Hepatocyte (in vitro differentiated cells): ENCODE measurements at regions not wholly inside any gene's neighbourhood (a gene's known extent, or its start where the extent isn't known, plus 50 kb on each side); places are given as distances from the start of the nearest gene placed in this dataset.

Experiments
- DNase-seq: peaks from one replicate; pipeline ENCODE4 v3.0.0-alpha.2; 2016; ENCODE audit warnings: low spot score
- H2AFZ ChIP-seq: fragments of 200-600 bp; sonication (generic); 2 replicates; pipeline ENCODE4 v1.6.0; 2016; ENCODE audit warnings: antibody characterized with exemption, mild to moderate bottlenecking
- H3K27ac ChIP-seq: fragments of 200-600 bp; sonication (generic); 2 replicates; pipeline ENCODE4 v1.5.1; 2016; ENCODE audit warnings: mild to moderate bottlenecking
- H3K27me3 ChIP-seq: fragments of 200-600 bp; sonication (generic); 2 replicates; pipeline ENCODE4 v1.6.1; 2016
- H3K36me3 ChIP-seq: fragments of 200-600 bp; sonication (generic); replicated peaks from 2 replicates; pipeline ENCODE4 v1.5.1; 2016; ENCODE audit warnings: low read depth; ENCODE audit not compliant: insufficient read depth
- H3K4me1 ChIP-seq: fragments of 200-600 bp; sonication (generic); 2 replicates; pipeline ENCODE4 v1.5.1; 2016; ENCODE audit warnings: mild to moderate bottlenecking, moderate library complexity; ENCODE audit not compliant: insufficient read depth
- H3K4me2 ChIP-seq: fragments of 200-600 bp; sonication (generic); 2 replicates; pipeline ENCODE4 v1.6.0; 2016
- H3K4me3 ChIP-seq: fragments of 200-600 bp; sonication (generic); 2 replicates; pipeline ENCODE4 v1.5.1; 2016; ENCODE audit warnings: mild to moderate bottlenecking
- H3K79me2 ChIP-seq: fragments of 200-600 bp; sonication (generic); 2 replicates; pipeline ENCODE4 v1.6.0; 2017; ENCODE audit warnings: mild to moderate bottlenecking
- H3K9me2 ChIP-seq: fragments of 200-600 bp; sonication (generic); replicated peaks from 2 replicates; pipeline ENCODE4 v1.6.0; 2017; ENCODE audit warnings: mild to moderate bottlenecking; ENCODE audit not compliant: insufficient read depth
- H3K9me3 ChIP-seq: fragments of 200-600 bp; sonication (generic); 2 replicates; pipeline ENCODE4 v1.5.1; 2016; ENCODE audit warnings: low read depth, mild to moderate bottlenecking
- H4K20me1 ChIP-seq: fragments of 200-600 bp; sonication (generic); 2 replicates; pipeline ENCODE4 v1.6.0; 2016; ENCODE audit warnings: mild to moderate bottlenecking; ENCODE audit not compliant: insufficient read depth, poor library complexity, severe bottlenecking
- CTCF ChIP-seq: fragments of 200-600 bp; sonication (generic); IDR thresholded peaks from 2 replicates; pipeline ENCODE4 v1.5.1; 2016; ENCODE audit warnings: antibody characterized with exemption, mild to moderate bottlenecking; ENCODE audit not compliant: poor library complexity
- EZH2 ChIP-seq: fragments of 200-600 bp; sonication (generic); IDR thresholded peaks from 2 replicates; pipeline ENCODE4 v1.6.1; 2016; ENCODE audit warnings: antibody characterized with exemption, mild to moderate bottlenecking, borderline replicate concordance
- EZH2phosphoT487 ChIP-seq: fragments of 200-600 bp; sonication (generic); IDR thresholded peaks from one replicate; pipeline ENCODE4 v1.6.1; 2018; ENCODE audit warnings: antibody characterized with exemption, mild to moderate bottlenecking, low read depth, moderate library complexity; ENCODE audit not compliant: unreplicated experiment, severe bottlenecking
- WGBS: methylation state at CpG from one replicate; pipeline ENCODE4 v1.1.6; 2016; ENCODE audit warnings: low lambda C conversion rate; ENCODE audit errors: missing lambda C conversion rate; 5-methylcytosine and 5-hydroxymethylcytosine counted together

GRCh38 chr10:130757271-130757670 lies 554.2 kb downstream of the TCERG1L start:
- H3K36me3 ChIP-seq = no peaks in the 10 kb centered on the region
- no peak overlapping the region for H3K27ac ChIP-seq
- no peaks in the 10 kb centered on the region for H3K9me3 ChIP-seq
- no peaks in the 10 kb centered on the region for H3K27me3 ChIP-seq
- H3K4me1 ChIP-seq = no peaks in the 10 kb centered on the region
- no peaks in the 10 kb centered on the region for H3K9me2 ChIP-seq
- DNase-seq = no peak
- H2AFZ ChIP-seq = no peak overlapping the region
- H3K4me3 ChIP-seq = no peak overlapping the region
- no peak for TF ChIP-seq CTCF
- no peak for TF ChIP-seq EZH2phosphoT487
- TF ChIP-seq EZH2 = no peak
- no peaks in the 10 kb centered on the region for H4K20me1 ChIP-seq
- no peak overlapping the region for H3K4me2 ChIP-seq
- WGBS = 84% methylated on average over 5 of the region's 5 CpGs
- H3K79me2 ChIP-seq = no peaks in the 10 kb centered on the region

- H3K36me3 ChIP-seq = no peaks in the 10 kb centered on the region
- H3K79me2 ChIP-seq = no peaks in the 10 kb centered on the region
- H3K27ac ChIP-seq = no peak overlapping the region
- no peaks in the 10 kb centered on the region for H3K9me2 ChIP-seq
- no peaks in the 10 kb centered on the region for H4K20me1 ChIP-seq
- WGBS = 89% methylated on average over 16 of the region's 17 CpGs
- TF ChIP-seq EZH2phosphoT487 (no peak), EZH2 (no peak), CTCF (no peak)
- no peaks in the 10 kb centered on the region for H3K9me3 ChIP-seq
- H3K4me1 ChIP-seq = no peaks in the 10 kb centered on the region
- H3K4me2 ChIP-seq = no peak overlapping the region
- H3K27me3 ChIP-seq = no peaks in the 10 kb centered on the region
- H3K4me3 ChIP-seq = no peak overlapping the region
- no peak overlapping the region for H2AFZ ChIP-seq
- no peak for DNase-seq
These were observed 553.6 kb downstream of the TCERG1L start for GRCh38 chr10:130757821-130758489.

GRCh38 chr10:130758529-130758928 lies 553.0 kb downstream of the TCERG1L start:
- DNase-seq = no peak
- WGBS = 89% methylated on average over 5 of the region's 5 CpGs
- Histone ChIP-seq H3K79me2 (no peaks in the 10 kb centered on the region), H3K4me3 (no peak overlapping the region), H4K20me1 (no peaks in the 10 kb centered on the region), H3K9me2 (no peaks in the 10 kb centered on the region), H3K36me3 (no peaks in the 10 kb centered on the region), H3K4me1 (no peaks in the 10 kb centered on the region), H3K4me2 (no peak overlapping the region), H3K27me3 (no peaks in the 10 kb centered on the region), H3K27ac (no peak overlapping the region), H2AFZ (no peak overlapping the region), H3K9me3 (no peaks in the 10 kb centered on the region)
- no peak for TF ChIP-seq CTCF
- no peak for TF ChIP-seq EZH2
- TF ChIP-seq EZH2phosphoT487 = no peak
